ENCODE measurements at regions not wholly inside any gene's neighbourhood (a gene's known extent, or its start where the extent isn't known, plus 50 kb on each side); places are given as distances from the start of the nearest gene placed in this dataset.

- no peaks in the 10 kb centered on the region for H3K79me2 ChIP-seq (ENCODE audit: control insufficient read depth, insufficient read depth, low read length)
- TF ChIP-seq KAT2A (conservative IDR thresholded peaks at IDR 0.05; ENCODE audit: control insufficient read depth, low read depth, low read length) = no peak
- TF ChIP-seq BHLHE40 (IDR thresholded peaks at IDR 0.05; ENCODE audit: borderline replicate concordance in 1 of 2, low read depth in 2 of 2, low read length in 1 of 2) = no peak
- no peak for TF ChIP-seq EZH2 (IDR thresholded peaks at IDR 0.05; ENCODE audit: borderline replicate concordance, control insufficient read depth, low read depth, low read length)
- no peak for TF ChIP-seq ZSCAN29 (IDR thresholded peaks at IDR 0.05)
- TF ChIP-seq KDM1A (IDR thresholded peaks at IDR 0.05; ENCODE audit: borderline replicate concordance) = no peak
- no peak for TF ChIP-seq ZBTB11 (CRISPR knock-in tag; IDR thresholded peaks at IDR 0.05)
- TF ChIP-seq BACH1 (IDR thresholded peaks at IDR 0.05; ENCODE audit: borderline replicate concordance) = no peak
- TF ChIP-seq ASH2L (IDR thresholded peaks at IDR 0.05; ENCODE audit: borderline replicate concordance, low read depth) = no peak
- TF ChIP-seq EP300 (IDR thresholded peaks at IDR 0.05; ENCODE audit: borderline replicate concordance in 1 of 2, control insufficient read depth in 1 of 2, low read depth in 2 of 2, low read length in 2 of 2) = no peak
- TF ChIP-seq ATF7 (IDR thresholded peaks at IDR 0.05; ENCODE audit: low read depth) = no peak
- no peak for TF ChIP-seq MEF2A (IDR thresholded peaks at IDR 0.05; ENCODE audit: insufficient read depth, low read depth, low read length)
- TF ChIP-seq ETV6 (conservative IDR thresholded peaks at IDR 0.05 in 1 of 2, IDR thresholded peaks at IDR 0.05 in 1 of 2; ENCODE audit: borderline replicate concordance in 1 of 2, low read depth in 1 of 2) = no peak
- no peak for TF ChIP-seq CREB1 (IDR thresholded peaks at IDR 0.05; ENCODE audit: low read depth)
- TF ChIP-seq JUND (IDR thresholded peaks at IDR 0.05; ENCODE audit: low read depth, low read length) = no peak
- no peak for DNase-seq (ENCODE audit: low read depth, low spot score)
- no peak overlapping the region for H3K4me2 ChIP-seq (ENCODE audit: control insufficient read depth, insufficient read depth)
- H3K27ac ChIP-seq (ENCODE audit: control insufficient read depth, insufficient read depth) = no peak overlapping the region
- ATAC-seq = no peak
- RAD21 ChIA-PET (ENCODE audit: unreplicated experiment) = interaction anchor here (1.8 to 2.6 kb wide), 2 partner anchors 12 to 17 kb away, joined by 7 read pairs; no protein-coding TSS in a partner anchor
- CTCF ChIA-PET = interaction anchor here (0.7 to 7.1 kb wide), 6 partner anchors 11 to 228 kb away, joined by 3 to 82 read pairs (median 4); no protein-coding TSS in a partner anchor
- WGBS (ENCODE audit: insufficient coverage, insufficient replicate concordance, low lambda C conversion rate, missing lambda C conversion rate) = 42% methylated on average over 15 of the region's 15 CpGs
- no peaks in the 10 kb centered on the region for H4K20me1 ChIP-seq (ENCODE audit: control insufficient read depth, insufficient read depth)
- no peaks in the 10 kb centered on the region for H3K9me3 ChIP-seq (replicated peaks; ENCODE audit: control insufficient read depth, insufficient read depth, low read length)
- H3K4me3 ChIP-seq = no peak overlapping the region
- no peaks in the 10 kb centered on the region; the same call in 1 of the 2 replicates for H3K4me1 ChIP-seq (ENCODE audit: control insufficient read depth, insufficient read depth, low read length)
- POLR2A ChIA-PET = interaction anchor here (0.9 to 1.0 kb wide), 3 partner anchors 10 to 169 kb away, joined by 3 to 4 read pairs (median 3); no protein-coding TSS in a partner anchor
- no peak overlapping the region for H3K9ac ChIP-seq (ENCODE audit: control insufficient read depth, insufficient read depth, low read length)
- FAIRE-seq = no peak
- in situ Hi-C loops (cut with MboI) (loop anchor here (10.0 kb wide), 1 partner anchor 232 kb away; no protein-coding TSS in a partner anchor), intact Hi-C loops (cut with micrococcal nuclease; ENCODE audit: unreplicated experiment) (no loop called here)
- BruUV-seq (replicated peaks) = no TSS peak
- H3K27me3 ChIP-seq (replicated peaks in 1 of 2; ENCODE audit: control insufficient read depth in 2 of 2, insufficient read depth in 2 of 2, low read length in 1 of 2) = no peaks in the 10 kb centered on the region
- no peak overlapping the region for H2AFZ ChIP-seq (ENCODE audit: control insufficient read depth, low read depth, low read length)
- SMC1A ChIA-PET (ENCODE audit: uncharacterized antibody, unreplicated experiment) = interaction anchor here (0.6 to 2.2 kb wide), 4 partner anchors 9 to 230 kb away, joined by 3 to 7 read pairs (median 4); no protein-coding TSS in a partner anchor
- H3K36me3 ChIP-seq (ENCODE audit: control insufficient read depth in 2 of 2, insufficient read depth in 2 of 2, low read length in 1 of 2) = no peaks in the 10 kb centered on the region
Measured at GRCh38 chr16:11412965-11413887, 68.0 kb downstream of the RMI2 start.

Data from GM12878 (cell line).